Keratinocyte (primary cell): ENCODE measurements at regions not wholly inside any gene's neighbourhood (a gene's known extent, or its start where the extent isn't known, plus 50 kb on each side); places are given as distances from the start of the nearest gene placed in this dataset.
"Not testable (repeated sequence)": the region's sequence is repeated elsewhere in the genome, so short reads cannot be mapped to it uniquely, and the experiment has no call there.

Experiments used
- DNase-seq: peaks from one replicate; pipeline ENCODE4 v3.0.0-alpha.2; 2011; ENCODE audit warnings: low read depth, missing footprints, low spot score
- FAIRE-seq: peaks from 2 replicates; lab custom pipeline; 2011; peaks lifted over from hg19 to GRCh38; lab: Jason Lieb, UNC
- H2AFZ ChIP-seq: 2 replicates; pipeline ENCODE4 v1.6.0; 2012; ENCODE audit warnings: low read length, control low read depth, inconsistent platforms; ENCODE audit not compliant: control insufficient read depth
- H3K27ac ChIP-seq: 2 replicates; pipeline ENCODE4 v1.5.1; 2011; ENCODE audit warnings: low read length; ENCODE audit not compliant: control insufficient read depth, insufficient read depth
- H3K27me3 ChIP-seq: 3 replicates; pipeline ENCODE4 v1.6.0; 2011; ENCODE audit warnings: low read length; ENCODE audit not compliant: control insufficient read depth, insufficient read depth; ENCODE audit errors: extremely low read depth
- H3K36me3 ChIP-seq, 2 experiments: 2 replicates in 1 of 2; 3 replicates in 1 of 2; pipeline ENCODE4 v1.5.1; 2011; ENCODE audit warnings: low read length in 2 of 2, mild to moderate bottlenecking in 1 of 2; ENCODE audit not compliant: control insufficient read depth in 2 of 2, insufficient read depth in 2 of 2; ENCODE audit errors: extremely low read depth in 1 of 2
- H3K4me1 ChIP-seq: 3 replicates; pipeline ENCODE4 v1.5.1; 2011; ENCODE audit warnings: low read length; ENCODE audit not compliant: control insufficient read depth, insufficient read depth; ENCODE audit errors: extremely low read depth
- H3K4me2 ChIP-seq: 3 replicates; pipeline ENCODE4 v1.6.0; 2011; ENCODE audit warnings: low read depth, low read length; ENCODE audit not compliant: control insufficient read depth, insufficient read depth; ENCODE audit errors: extremely low read depth
- H3K4me3 ChIP-seq, 3 experiments: fragments of 200-600 bp in 1 of 3; sonication (generic) in 1 of 3; 2 replicates in 2 of 3; 3 replicates in 1 of 3; pipeline ENCODE4 v1.5.1; 2011 to 2016; ENCODE audit warnings: low read length in 3 of 3, mild to moderate bottlenecking in 3 of 3, control low read depth in 2 of 3, inconsistent platforms in 1 of 3, low read depth in 1 of 3, mixed read lengths in 1 of 3, mixed run types in 1 of 3, moderate library complexity in 1 of 3; ENCODE audit not compliant: control insufficient read depth in 2 of 3, insufficient read depth in 2 of 3; ENCODE audit errors: extremely low read depth in 1 of 3
- H3K79me2 ChIP-seq: 2 replicates; pipeline ENCODE4 v1.6.0; 2012; ENCODE audit warnings: low read length; ENCODE audit not compliant: control insufficient read depth, insufficient read depth
- H3K9ac ChIP-seq: 3 replicates; pipeline ENCODE4 v1.6.0; 2011; ENCODE audit warnings: low read length; ENCODE audit not compliant: control insufficient read depth, insufficient read depth; ENCODE audit errors: extremely low read depth
- H3K9me1 ChIP-seq: 3 replicates; pipeline ENCODE4 v1.6.0; 2011; ENCODE audit warnings: low read length; ENCODE audit not compliant: control insufficient read depth, insufficient read depth; ENCODE audit errors: extremely low read depth
- H3K9me3 ChIP-seq: 2 replicates; pipeline ENCODE4 v1.5.1; 2012; ENCODE audit warnings: low read depth, low read length; ENCODE audit not compliant: control insufficient read depth
- H4K20me1 ChIP-seq: 3 replicates; pipeline ENCODE4 v1.6.0; 2011; ENCODE audit warnings: low read length; ENCODE audit not compliant: control insufficient read depth, insufficient read depth; ENCODE audit errors: extremely low read depth
- CTCF ChIP-seq, 3 experiments: IDR thresholded peaks in 1 of 3; conservative IDR thresholded peaks in 1 of 3; optimal IDR thresholded peaks in 1 of 3; 2 replicates in 2 of 3; 3 replicates in 1 of 3; pipeline versions ENCODE3 to v1.5.1; 2011; ENCODE audit warnings: low read length in 3 of 3, mild to moderate bottlenecking in 3 of 3, moderate library complexity in 2 of 3, control low read depth in 1 of 3, inconsistent platforms in 1 of 3; ENCODE audit not compliant: insufficient read depth in 2 of 3; ENCODE audit errors: extremely low read depth in 1 of 3
- EZH2 ChIP-seq: IDR thresholded peaks from one replicate; pipeline ENCODE4 v1.6.1; 2012; ENCODE audit warnings: inconsistent platforms, mild to moderate bottlenecking, low read length, moderate library complexity
- dilution Hi-C: fragments of 300-500 bp; cut with MboI; formaldehyde crosslinking; loops from one replicate; pipeline ENCODE4 v1.7.0; 2020; ENCODE audit warnings: low sequenced_read_pairs; ENCODE audit not compliant: extremely low pct_ligation_motif_present

- dilution Hi-C loops: no loop called here
- Histone ChIP-seq H3K9ac (no peak overlapping the region), H2AFZ (no peak overlapping the region), H3K9me3 (no peaks in the 10 kb centered on the region), H3K4me3 (no peak overlapping the region), H3K79me2 (no peaks in the 10 kb centered on the region), H3K27me3 (no peaks in the 10 kb centered on the region), H3K4me1 (no peaks in the 10 kb centered on the region), H3K9me1 (no peaks in the 10 kb centered on the region), H3K36me3 (no peaks in the 10 kb centered on the region), H3K4me2 (no peak overlapping the region), H3K27ac (no peak overlapping the region), H4K20me1 (no peaks in the 10 kb centered on the region)
- DNase-seq (no peak), FAIRE-seq (no peak)
- TF ChIP-seq EZH2: no peak
- TF ChIP-seq CTCF (optimal IDR thresholded peaks at IDR 0.05 in 1 of 3, IDR thresholded peaks at IDR 0.05 in 1 of 3, conservative IDR thresholded peaks at IDR 0.05 in 1 of 3; ENCODE audit: extremely low read depth in 1 of 3, insufficient read depth in 2 of 3, low read length in 3 of 3): no peak
These were observed 77.7 kb upstream of the ATP5MC3 start for GRCh38 chr2:175259164-175259563.

- Histone ChIP-seq H2AFZ (no peak overlapping the region), H3K4me3 (no peak overlapping the region), H3K27ac (no peak overlapping the region), H3K4me2 (no peak overlapping the region), H3K9ac (no peak overlapping the region), H3K9me3 (no peaks in the 10 kb centered on the region), H3K79me2 (no peaks in the 10 kb centered on the region), H3K4me1 (no peaks in the 10 kb centered on the region), H3K36me3 (no peaks in the 10 kb centered on the region), H4K20me1 (no peaks in the 10 kb centered on the region), H3K9me1 (no peaks in the 10 kb centered on the region), H3K27me3 (no peaks in the 10 kb centered on the region)
- FAIRE-seq: no peak
- dilution Hi-C loops: no loop called here
- TF ChIP-seq EZH2 (no peak), CTCF (optimal IDR thresholded peaks at IDR 0.05 in 1 of 3, IDR thresholded peaks at IDR 0.05 in 1 of 3, conservative IDR thresholded peaks at IDR 0.05 in 1 of 3; ENCODE audit: extremely low read depth in 1 of 3, insufficient read depth in 2 of 3, low read length in 3 of 3) (no peak)
- no peak for DNase-seq
These were observed 75.5 kb upstream of the ATP5MC3 start for GRCh38 chr2:175256806-175257585.

GRCh38 chr2:175256391-175256790 lies 74.9 kb upstream of the ATP5MC3 start:
- H3K27me3 ChIP-seq, H3K9ac ChIP-seq, dilution Hi-C loops, H4K20me1 ChIP-seq, H3K27ac ChIP-seq, H3K36me3 ChIP-seq, H3K79me2 ChIP-seq, DNase-seq, H3K9me3 ChIP-seq, FAIRE-seq, H3K9me1 ChIP-seq, H2AFZ ChIP-seq, H3K4me3 ChIP-seq, H3K4me1 ChIP-seq, H3K4me2 ChIP-seq: not testable (repeated sequence)
